Stomach smooth muscle (tissue), 2 donors: ENCODE measurements at regions not wholly inside any gene's neighbourhood (a gene's known extent, or its start where the extent isn't known, plus 50 kb on each side); places are given as distances from the start of the nearest gene placed in this dataset.

Experiments
- H3K27ac ChIP-seq: one replicate; pipeline ENCODE4 v1.7.0; 2013; ENCODE audit warnings: mild to moderate bottlenecking, low read length, inconsistent platforms
- H3K27me3 ChIP-seq, 2 donors: one replicate each; pipeline ENCODE4 v1.7.0; 2013; ENCODE audit warnings: low read length in 2 of 2; ENCODE audit not compliant: insufficient read depth in 2 of 2, control insufficient read depth in 1 of 2
- H3K36me3 ChIP-seq, 2 donors: one replicate each; pipeline ENCODE4 v1.7.0; 2013; ENCODE audit warnings: low read length in 2 of 2; ENCODE audit not compliant: control insufficient read depth in 2 of 2, insufficient read depth in 2 of 2
- H3K4me1 ChIP-seq: one replicate; pipeline ENCODE4 v1.7.0; 2013; ENCODE audit warnings: low read length; ENCODE audit not compliant: control insufficient read depth, insufficient read depth
- H3K4me3 ChIP-seq, 2 donors: one replicate each; pipeline ENCODE4 v1.7.0; 2013; ENCODE audit warnings: low read length in 2 of 2
- H3K9ac ChIP-seq, 2 donors: one replicate each; pipeline ENCODE4 v1.7.0; 2013; ENCODE audit warnings: low read length in 2 of 2, mild to moderate bottlenecking in 1 of 2
- H3K9me3 ChIP-seq, 2 donors: one replicate each; pipeline ENCODE4 v1.7.0; 2013; ENCODE audit warnings: low read length in 2 of 2; ENCODE audit not compliant: control insufficient read depth in 2 of 2
- donor health status: healthy.
- donor health status: Pancreatic carcinoma.

- Histone ChIP-seq H3K27me3 (no peaks in the 10 kb centered on the region), H3K4me1 (no peaks in the 10 kb centered on the region), H3K4me3 (no peak overlapping the region)
Observed at GRCh38 chr4:59063015-59063720, 1953.0 kb upstream of the IGFBP7 start.

GRCh38 chr4:59068722-59069418, 1958.7 kb upstream of the IGFBP7 start:
- Histone ChIP-seq H3K4me3 (no peak overlapping the region), H3K4me1 (no peaks in the 10 kb centered on the region), H3K27ac (no peak overlapping the region), H3K9ac (no peak overlapping the region), H3K36me3 (no peaks in the 10 kb centered on the region), H3K27me3 (no peaks in the 10 kb centered on the region), H3K9me3 (no peaks in the 10 kb centered on the region)

More at GRCh38 chr4:59063015-59063720, 1953.0 kb upstream of the IGFBP7 start:
- no peaks in the 10 kb centered on the region for H3K36me3 ChIP-seq
- no peak overlapping the region for H3K9ac ChIP-seq
- no peak overlapping the region for H3K27ac ChIP-seq
- H3K9me3 ChIP-seq, result no peaks in the 10 kb centered on the region

- H3K9ac ChIP-seq, result no peak overlapping the region
- no peaks in the 10 kb centered on the region for H3K27me3 ChIP-seq
- H3K27ac ChIP-seq, result no peak overlapping the region
- no peaks in the 10 kb centered on the region for H3K36me3 ChIP-seq
- H3K4me3 ChIP-seq, result no peak overlapping the region
- H3K9me3 ChIP-seq, result no peaks in the 10 kb centered on the region
- H3K4me1 ChIP-seq, result no peaks in the 10 kb centered on the region
Observed at GRCh38 chr4:59086410-59086809, 1976.2 kb upstream of the IGFBP7 start.

DNA sequence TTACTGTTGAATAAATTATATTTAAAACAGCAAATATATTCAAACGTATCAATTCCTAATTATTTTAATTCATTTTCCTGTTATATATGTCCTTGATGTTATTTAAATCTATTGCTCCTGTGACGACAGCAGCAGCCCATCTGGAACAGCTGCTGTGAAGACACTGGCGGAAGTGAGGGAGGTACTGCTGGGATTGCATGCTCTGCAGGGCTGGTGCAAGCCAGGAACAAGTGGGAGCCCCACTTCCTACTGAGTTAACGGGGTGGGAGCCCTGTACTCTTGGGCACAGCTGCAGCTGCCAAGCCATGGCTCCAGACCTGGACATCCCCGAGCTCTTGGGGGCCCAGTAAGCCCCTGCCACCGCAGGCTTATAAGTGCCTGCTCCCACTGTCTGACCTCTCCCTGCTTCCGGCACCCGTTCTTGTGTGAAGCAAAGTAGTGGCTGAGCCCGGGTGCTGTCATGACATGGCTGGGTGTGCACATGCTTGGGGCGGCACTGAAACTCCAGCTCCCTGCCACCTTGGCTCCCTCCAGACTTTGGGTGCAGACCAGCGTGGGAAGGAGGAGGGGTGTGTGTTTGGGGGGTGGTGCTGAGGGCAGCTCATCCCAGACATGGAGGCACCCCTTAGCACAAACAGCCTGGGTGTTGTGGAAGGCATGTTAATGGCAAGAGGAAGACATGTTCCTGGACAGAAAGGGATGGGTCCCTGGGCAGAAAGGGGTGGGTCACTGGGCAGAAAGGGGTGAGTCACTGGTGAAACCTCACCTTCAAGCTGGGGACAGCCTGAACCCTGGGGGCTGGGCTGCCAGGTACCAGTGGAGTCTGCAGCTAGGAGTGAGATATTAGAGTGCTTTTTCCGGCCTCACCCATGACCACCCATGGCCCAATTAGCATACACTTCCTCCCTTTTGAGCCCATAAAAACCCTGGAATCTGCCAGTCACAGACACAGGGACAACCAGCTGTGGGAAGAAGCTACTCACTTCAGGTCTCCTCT, 1981.3 kb upstream of the IGFBP7 start:
- Histone ChIP-seq H3K36me3 (no peaks in the 10 kb centered on the region), H3K9me3 (no peaks in the 10 kb centered on the region), H3K4me1 (no peaks in the 10 kb centered on the region), H3K27me3 (no peaks in the 10 kb centered on the region), H3K27ac (no peak overlapping the region), H3K9ac (no peak overlapping the region), H3K4me3 (no peak overlapping the region)

- H3K9ac ChIP-seq, result no peak overlapping the region
- H3K36me3 ChIP-seq, result no peaks in the 10 kb centered on the region
- H3K4me3 ChIP-seq, result no peak overlapping the region
- H3K4me1 ChIP-seq, result no peaks in the 10 kb centered on the region
- H3K9me3 ChIP-seq, result no peaks in the 10 kb centered on the region
- H3K27me3 ChIP-seq, result no peaks in the 10 kb centered on the region
- H3K27ac ChIP-seq, result no peak overlapping the region
Observed at GRCh38 chr4:59094505-59094904, 1984.3 kb upstream of the IGFBP7 start.

DNA sequence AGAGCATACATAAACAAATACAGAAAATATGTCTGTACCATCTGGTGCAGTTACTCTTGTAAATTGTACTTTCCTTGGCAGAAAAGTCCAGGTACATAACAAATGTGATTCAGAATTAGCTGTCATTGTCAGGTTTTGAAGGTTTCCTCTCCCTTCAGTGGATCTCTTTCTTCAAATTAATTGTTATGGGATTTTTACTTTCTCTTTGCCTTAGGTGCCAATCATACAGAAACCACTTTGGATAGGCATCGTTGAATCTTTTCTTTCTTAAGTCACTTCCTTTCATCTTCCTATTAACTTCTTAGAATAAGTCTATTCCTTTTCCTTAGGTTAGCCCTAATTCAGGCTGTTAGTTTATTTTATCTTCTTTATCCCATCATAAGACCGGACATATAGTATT, 1992.1 kb upstream of the IGFBP7 start:
- Histone ChIP-seq H3K4me1 (no peaks in the 10 kb centered on the region), H3K27me3 (no peaks in the 10 kb centered on the region), H3K27ac (no peak overlapping the region), H3K36me3 (no peaks in the 10 kb centered on the region), H3K9me3 (no peaks in the 10 kb centered on the region), H3K9ac (no peak overlapping the region), H3K4me3 (no peak overlapping the region)

DNA sequence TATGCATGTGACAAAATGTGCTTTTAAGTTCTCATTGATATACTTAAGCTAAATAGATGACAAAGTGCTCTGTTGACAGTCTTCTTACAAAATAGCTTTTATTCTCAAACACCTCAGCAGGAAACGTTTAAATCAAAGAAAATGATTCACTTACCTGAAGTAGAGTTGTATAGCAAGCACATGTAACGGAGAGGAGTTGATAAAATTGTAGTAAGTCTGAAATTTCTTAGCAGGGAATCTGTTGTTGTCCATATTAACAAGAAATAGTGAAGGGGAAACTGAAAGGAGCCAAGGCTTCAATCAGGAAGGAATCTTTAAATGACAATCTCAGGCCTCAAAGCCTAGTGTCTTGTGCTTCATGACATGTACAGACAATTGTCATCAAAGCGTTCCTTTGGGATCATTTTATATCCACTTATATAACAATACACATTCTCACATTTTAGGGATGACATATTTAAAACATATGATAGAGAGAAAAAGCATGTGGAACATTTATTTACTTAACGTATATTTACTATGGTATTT, 2010.2 kb upstream of the IGFBP7 start:
- no peaks in the 10 kb centered on the region for H3K36me3 ChIP-seq
- H3K27ac ChIP-seq, result no peak overlapping the region
- no peaks in the 10 kb centered on the region for H3K27me3 ChIP-seq
- H3K9ac ChIP-seq, result no peak overlapping the region
- no peaks in the 10 kb centered on the region for H3K4me1 ChIP-seq
- H3K4me3 ChIP-seq, result no peak overlapping the region
- H3K9me3 ChIP-seq, result no peaks in the 10 kb centered on the region

DNA sequence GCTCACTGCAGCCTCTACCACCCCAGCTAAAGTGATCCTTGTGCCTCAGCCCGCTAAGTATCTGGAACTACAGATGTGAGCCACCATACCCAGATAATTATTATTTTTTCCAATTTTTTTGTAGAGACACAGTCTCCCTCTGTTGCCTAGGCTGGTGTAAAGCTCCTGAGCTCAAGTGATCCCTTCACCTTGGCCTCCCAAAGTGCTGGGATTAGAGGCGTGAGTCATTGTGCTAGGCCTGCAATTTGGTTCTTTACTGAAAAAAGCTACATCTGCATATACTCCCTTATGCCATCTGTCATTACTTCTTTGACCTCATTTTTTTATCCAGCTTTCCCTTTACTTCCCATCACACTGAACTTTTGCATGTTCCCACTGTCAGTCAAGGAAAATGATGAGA, 2012.4 kb upstream of the IGFBP7 start:
- no peak overlapping the region for H3K27ac ChIP-seq
- H3K36me3 ChIP-seq, result no peaks in the 10 kb centered on the region
- no peaks in the 10 kb centered on the region for H3K9me3 ChIP-seq
- no peaks in the 10 kb centered on the region for H3K27me3 ChIP-seq
- H3K4me3 ChIP-seq, result no peak overlapping the region
- H3K9ac ChIP-seq, result no peak overlapping the region
- no peaks in the 10 kb centered on the region for H3K4me1 ChIP-seq

DNA sequence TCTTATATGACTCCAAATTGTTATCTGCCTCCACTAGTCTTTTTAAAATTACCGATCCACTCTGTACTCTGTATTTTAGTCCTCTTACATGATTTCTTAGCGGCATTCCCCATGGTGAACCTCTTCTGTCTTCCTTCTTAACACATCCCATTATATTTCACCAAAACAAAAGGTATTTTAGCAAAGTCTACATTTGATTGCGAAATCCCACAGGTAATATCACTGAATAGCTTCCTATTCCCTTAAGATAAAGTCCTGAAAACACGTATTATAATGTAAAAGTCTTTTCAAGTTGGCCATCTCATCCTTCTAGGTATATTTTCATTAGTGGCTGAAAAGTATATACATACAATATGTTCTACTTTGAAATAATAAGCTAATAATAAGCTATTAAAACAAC, 2016.0 kb upstream of the IGFBP7 start:
- Histone ChIP-seq H3K27me3 (no peaks in the 10 kb centered on the region), H3K9me3 (no peaks in the 10 kb centered on the region), H3K4me1 (no peaks in the 10 kb centered on the region), H3K9ac (no peak overlapping the region), H3K4me3 (no peak overlapping the region), H3K36me3 (no peaks in the 10 kb centered on the region), H3K27ac (no peak overlapping the region)

DNA sequence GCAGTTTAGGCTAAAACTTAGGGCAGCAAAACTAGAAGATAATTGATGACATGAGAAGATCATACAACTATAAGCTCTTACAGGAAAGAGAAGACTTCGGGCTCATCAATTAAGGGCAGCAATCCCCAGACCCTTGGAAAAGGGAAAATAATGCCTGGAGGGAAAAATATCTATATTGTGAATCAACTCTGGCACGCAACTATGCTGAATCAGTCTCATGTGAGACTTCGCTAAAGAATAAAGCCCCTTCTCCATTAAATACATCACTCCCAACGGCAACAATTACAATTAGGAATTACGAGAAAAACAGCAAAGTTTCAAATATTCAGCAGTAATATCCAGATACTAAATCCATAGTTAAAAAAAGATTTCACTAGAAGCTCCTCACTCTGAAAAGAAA, 2016.8 kb upstream of the IGFBP7 start:
- H3K27me3 ChIP-seq, result no peaks in the 10 kb centered on the region
- H3K9ac ChIP-seq, result no peak overlapping the region
- H3K27ac ChIP-seq, result no peak overlapping the region
- H3K36me3 ChIP-seq, result no peaks in the 10 kb centered on the region
- no peaks in the 10 kb centered on the region for H3K9me3 ChIP-seq
- H3K4me1 ChIP-seq, result no peaks in the 10 kb centered on the region
- no peak overlapping the region for H3K4me3 ChIP-seq
